GM10266 (cell line): ENCODE measurements at regions not wholly inside any gene's neighbourhood (a gene's known extent, or its start where the extent isn't known, plus 50 kb on each side); places are given as distances from the start of the nearest gene placed in this dataset.

Experiments used
- DNase-seq: peaks from one replicate; pipeline ENCODE4 v3.0.0; 2012; ENCODE audit errors: extremely low spot score
- CTCF ChIP-seq: IDR thresholded peaks from 2 replicates; pipeline ENCODE4 v1.5.1; 2012; ENCODE audit warnings: mild to moderate bottlenecking, low read depth; ENCODE audit not compliant: control insufficient read depth, insufficient read depth; ENCODE audit errors: missing control alignments

- TF ChIP-seq CTCF = no peak
- no peak for DNase-seq
These were observed 140.9 kb downstream of the ZNF608 start for GRCh38 chr5:124605541-124605940.

GRCh38 chr5:124604419-124604818 lies 142.0 kb downstream of the ZNF608 start:
- no peak for TF ChIP-seq CTCF
- no peak for DNase-seq

- DNase-seq = no peak
- TF ChIP-seq CTCF = no peak
These were observed 143.4 kb downstream of the ZNF608 start for GRCh38 chr5:124602925-124603650.

- no peak for DNase-seq
- TF ChIP-seq CTCF = no peak
These were observed 147.1 kb downstream of the ZNF608 start for GRCh38 chr5:124599028-124599973.

- no peak for TF ChIP-seq CTCF
- no peak for DNase-seq
These were observed 149.6 kb downstream of the ZNF608 start for GRCh38 chr5:124596595-124597421.

GRCh38 chr5:124593952-124594351 lies 152.5 kb downstream of the ZNF608 start:
- TF ChIP-seq CTCF = no peak
- DNase-seq = no peak
